ENCODE measurements at regions not wholly inside any gene's neighbourhood (a gene's known extent, or its start where the extent isn't known, plus 50 kb on each side); places are given as distances from the start of the nearest gene placed in this dataset.
"Not testable (repeated sequence)": the region's sequence is repeated elsewhere in the genome, so short reads cannot be mapped to it uniquely, and the experiment has no call there.

DNA sequence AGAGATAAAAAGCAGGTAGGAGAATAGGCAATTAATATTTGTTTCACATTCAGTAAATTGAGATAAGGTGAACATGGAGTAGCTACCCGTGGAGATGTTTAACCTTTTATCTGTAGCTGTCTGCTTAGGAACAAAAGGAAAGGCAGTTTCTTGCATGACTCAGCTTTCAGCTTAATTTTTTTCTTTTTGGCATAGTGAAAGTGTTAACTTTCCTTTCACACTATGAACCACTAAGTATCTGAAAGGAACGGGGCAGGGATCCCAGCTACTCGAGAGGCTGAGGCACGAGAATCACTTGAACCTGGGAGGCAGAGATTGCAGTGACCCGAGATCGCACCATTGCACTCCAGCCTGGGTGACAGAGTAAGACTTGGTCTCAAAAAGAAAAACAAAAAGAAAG is 176.0 kb downstream of the LACC1 start:
- DNase-seq (ENCODE audit: low spot score) = not testable (repeated sequence)

DNA sequence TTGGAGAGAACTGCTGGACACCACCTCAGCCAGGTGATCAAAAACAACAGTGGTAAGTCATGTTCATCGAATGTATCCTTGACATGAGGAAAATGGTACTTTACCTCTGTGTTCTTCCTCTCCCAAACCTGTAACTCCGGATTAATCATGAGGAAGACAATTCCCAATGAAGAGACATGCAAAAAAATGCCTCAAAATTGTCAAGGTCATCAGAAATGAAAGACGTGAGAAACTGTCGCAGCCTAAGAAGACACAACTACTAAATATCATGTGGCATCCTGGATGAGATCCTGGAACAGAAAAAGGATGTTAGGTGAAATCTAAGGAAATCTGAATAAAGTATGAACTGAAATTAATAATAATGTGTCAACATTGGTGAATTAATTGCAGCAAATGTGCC is 178.4 kb downstream of the LACC1 start:
- DNase-seq (ENCODE audit: low spot score) = no peak

DNA sequence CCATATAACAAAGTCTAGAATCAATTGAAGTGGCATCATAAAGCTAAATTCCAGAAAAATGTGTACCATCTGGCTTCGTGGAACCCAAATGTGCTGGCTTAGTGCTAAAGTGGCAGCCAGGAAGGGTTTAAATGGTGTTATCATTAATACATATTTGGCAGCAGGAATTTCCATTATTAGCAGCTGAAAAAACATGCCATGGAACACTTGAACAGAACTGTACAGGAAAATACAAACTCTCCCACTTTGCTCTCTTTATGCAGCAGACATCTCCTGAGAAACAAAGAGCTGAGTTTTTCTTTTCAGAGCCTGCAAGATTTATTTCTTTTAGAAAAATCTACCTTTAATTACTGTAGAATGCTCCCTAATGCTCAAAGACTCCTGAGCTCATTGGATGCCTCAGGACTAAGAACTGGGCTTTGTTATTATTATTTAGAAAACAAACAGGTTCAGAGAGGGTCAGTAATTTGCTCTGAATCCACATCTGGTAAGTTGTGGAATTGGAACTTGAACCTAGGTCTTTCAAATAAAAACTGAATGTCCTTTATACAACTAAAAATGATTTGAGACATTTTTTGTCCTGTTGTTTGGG is 179.0 kb downstream of the LACC1 start:
- no peak for DNase-seq (ENCODE audit: low spot score)

DNA sequence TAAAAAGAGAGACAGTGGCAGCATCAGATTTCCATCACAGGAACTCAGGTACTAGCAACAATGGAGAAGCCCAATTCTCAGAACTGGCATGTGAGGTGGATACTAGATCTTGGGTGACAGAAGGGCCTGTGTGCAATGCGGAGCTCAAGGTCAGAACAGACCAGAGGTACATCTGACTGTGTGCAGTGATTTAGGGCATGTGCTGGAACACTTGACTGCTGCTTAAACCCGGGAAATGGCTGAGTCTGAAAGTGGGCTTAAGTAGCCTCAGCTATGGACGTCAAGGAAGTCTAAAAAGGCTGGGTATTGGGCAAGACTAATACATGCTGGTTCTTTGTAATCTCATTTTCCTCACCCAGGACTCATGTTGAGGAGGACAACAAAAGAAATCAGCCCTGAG is 182.2 kb downstream of the LACC1 start:
- no peak for DNase-seq (ENCODE audit: low spot score)

DNA sequence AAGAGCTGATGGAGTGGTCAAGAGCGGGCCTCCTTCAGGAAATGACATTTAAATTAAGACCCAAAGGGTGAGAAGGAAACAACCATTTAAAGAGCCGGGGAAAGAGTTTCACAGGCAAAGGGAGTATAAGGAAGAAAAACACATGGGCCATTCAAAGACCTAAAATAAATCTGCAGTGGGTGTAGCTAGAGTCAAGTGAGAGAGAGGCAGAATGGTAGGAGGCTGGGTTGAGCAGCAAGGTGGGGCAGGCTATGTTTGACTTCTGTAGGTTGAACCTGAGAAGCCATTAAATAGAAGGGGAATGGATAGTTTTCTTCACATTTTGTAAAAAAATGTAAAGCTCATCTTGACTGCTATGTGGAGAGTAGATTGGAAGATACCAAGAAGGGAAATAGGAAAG is 183.8 kb downstream of the LACC1 start:
- DNase-seq (ENCODE audit: low spot score) = no peak

DNA sequence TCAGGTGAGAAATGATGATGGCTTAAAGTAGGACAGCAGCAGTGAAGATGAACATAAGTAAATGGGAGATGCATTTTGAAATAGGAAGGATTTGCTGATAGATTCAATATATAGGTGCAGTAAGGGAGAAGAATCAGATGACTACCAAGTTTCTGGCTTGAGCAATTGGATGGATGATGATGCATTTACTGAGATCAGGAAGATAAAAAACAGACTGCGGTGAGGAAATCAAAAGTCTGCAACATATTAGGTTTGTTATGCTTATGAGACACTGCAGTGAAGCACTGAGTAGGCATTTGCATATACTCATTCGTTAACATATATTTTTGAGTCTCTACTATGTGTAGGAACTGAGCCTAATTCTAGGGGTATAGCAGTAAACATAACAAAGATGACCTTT is 184.2 kb downstream of the LACC1 start:
- no peak for DNase-seq (ENCODE audit: low spot score)

DNA sequence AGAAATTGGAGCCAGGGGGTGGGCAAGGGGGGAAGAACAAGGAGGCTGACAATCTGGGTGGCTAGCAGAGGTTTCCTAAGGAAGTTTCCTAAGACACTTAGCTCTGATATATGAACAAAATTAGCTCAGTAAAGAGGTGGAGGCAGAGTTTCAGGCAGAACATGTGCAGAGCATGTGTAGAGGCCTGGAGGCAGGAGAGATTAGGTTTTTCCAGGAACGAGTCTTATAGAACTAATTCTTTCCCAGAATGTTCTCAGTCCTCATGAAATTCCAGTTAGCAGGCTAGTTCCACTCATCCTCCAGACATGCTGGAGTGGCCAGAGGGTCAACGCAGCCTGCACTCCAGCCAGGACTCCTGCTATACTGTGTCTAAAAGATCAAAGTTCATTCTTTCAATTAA is 184.7 kb downstream of the LACC1 start:
- DNase-seq (ENCODE audit: low spot score) = no peak

DNA sequence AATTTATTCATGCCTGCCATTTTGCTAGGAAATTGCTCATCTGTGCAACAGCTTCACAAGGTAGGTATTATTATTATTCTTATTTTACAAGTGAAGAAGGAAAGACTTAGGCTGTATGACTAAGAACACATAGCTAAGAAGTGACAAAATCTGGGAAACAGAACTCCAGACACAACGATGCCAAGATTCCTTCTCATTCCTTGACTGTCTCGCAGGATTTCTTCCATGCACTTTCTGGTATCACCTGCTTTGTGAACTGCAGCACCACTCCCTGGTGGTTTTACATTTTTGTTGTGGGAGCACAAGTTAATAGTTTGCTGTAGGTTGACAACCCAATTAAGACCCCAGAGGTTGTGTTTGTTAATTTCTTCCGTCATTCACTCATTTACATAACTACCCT is 188.5 kb downstream of the LACC1 start:
- DNase-seq (ENCODE audit: low spot score) = peak; percentile 4

DNA sequence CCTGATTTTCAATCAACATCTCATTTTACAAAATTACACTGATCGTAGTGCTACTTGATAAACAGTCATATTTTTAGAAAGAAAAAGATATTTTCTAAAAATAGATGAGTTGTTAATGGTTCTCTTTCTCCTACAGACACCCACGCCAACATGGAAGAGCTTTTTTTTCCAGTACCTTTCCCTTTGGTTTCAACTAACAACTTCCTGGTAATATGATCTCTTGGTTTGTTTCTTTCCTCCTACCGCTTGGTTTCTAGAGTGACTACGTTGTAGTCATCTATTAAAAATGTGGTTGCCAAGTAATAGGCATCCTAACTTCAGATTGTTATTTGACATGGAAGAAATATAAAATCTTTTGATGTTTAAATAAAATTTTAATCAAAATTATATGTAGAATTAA is 189.0 kb downstream of the LACC1 start:
- DNase-seq (ENCODE audit: low spot score) = peak; percentile 74

DNA sequence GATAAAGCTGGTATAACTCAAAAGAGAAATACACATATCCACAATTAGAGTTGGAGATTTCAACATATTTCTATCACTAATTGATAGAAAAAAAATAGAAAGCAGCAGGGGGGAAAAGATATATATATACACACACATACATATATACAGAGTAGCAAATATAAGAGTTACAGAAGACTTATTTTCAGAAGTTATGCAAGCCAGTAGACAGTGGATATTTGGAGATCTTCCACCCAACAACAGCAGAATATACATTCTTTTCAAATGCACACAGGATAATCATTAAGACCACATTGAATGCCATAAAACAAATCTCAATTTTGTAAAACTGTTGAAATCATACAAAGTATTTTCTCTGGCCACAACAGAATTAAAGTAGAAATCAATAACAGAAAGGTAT is 192.8 kb downstream of the LACC1 start:
- DNase-seq (ENCODE audit: low spot score) = no peak

DNA sequence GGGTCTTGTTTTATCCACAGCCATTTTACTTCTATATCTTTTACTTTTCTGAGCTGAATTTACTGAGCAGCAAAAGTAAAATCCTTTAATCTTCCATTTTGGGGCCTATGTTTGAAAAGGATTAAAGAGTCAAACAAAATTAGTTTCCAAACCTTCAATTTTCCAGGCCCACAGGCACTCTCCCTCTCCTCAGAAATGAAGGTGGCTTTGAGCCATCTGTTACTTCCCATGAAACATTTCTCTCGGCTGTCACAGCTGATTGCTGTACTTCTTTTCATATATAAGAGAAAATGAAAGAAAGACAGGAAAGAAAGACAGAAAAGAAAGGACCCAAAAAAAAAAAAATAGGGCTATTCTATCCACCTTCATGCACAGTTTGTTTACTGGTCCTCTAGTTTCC is 194.9 kb downstream of the LACC1 start:
- DNase-seq (ENCODE audit: low spot score) = no peak

DNA sequence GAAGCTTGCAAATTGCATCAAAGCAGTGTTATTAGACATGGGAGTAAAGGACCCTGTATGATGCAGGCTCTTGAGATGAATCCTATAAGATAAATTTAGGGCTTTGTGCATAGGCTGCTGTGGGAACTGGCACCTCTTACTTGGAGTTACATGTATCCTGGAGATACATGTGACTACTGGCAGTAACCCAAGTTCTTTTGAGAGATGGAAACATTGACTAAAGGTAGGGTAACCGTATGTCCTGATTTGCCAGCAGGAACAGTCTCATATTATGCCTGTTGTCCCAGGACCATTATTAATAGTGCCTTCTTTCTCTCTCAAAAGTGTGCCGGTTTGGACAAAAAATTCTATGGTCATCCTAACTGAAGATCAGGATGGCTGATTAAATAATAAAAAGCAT is 195.4 kb downstream of the LACC1 start:
- no peak for DNase-seq (ENCODE audit: low spot score)

DNA sequence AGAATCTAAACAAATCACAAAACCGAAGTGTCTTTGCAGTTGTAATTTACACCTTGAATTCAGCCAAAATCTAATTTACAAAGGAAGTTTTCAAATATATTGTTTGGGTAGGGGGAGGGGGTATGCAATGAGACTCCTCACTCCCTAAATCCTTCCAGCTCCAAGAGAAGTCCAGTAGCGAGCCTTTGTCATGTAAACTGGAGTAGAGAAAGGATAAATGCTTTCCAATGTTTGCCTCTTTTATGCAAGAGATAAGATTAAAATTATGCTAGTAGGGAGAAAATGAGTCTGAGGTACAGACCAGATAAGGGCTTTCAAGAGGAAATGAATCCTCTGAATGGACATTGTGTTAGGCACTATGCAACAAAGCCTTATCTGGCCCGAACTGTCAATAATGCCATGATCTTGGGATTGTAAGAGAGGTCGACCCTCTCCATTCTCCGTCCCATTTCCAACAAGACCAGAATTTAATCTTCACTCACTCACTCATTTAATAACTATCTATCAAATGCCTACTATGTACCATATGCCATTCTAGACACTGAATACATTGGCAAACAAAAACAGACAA is 199.2 kb downstream of the LACC1 start:
- no peak for DNase-seq (ENCODE audit: low spot score)

DNA sequence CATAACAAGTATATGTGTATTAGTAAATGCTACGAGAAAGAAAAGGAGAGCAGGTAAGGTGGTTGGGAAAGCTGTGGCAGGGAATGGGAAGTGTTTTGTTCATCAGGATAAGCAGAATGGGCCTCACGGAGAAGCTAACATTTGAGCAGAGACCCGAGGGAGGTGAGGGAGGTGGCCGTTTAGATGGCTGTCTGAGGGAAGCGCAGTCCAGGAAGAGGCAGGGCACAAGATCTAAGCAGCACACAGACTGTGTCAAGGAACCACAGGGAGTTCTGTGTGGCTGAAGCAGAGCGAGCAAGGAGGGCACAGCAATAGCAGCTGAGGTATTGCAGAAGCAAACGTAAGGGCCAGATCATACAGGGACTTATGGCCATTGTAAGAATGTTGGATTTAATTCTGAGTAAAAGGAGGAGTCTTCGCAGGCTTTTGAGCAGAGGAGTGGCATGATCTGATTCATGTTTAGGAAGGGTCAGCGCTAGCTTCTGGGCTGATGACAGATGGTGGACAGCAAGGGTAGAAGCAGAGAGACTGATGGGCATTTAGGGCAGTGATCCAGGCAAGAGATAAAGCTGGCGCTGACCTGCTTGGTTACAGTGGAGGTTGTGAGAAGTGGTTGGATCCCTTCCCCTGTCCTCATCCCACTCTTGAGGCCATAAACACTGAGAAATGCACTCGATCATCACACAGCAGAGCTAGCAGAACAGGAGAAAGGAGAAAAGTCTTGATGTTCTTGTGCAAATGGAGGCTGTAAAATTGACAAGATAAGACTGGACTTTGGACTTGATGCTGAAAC is 199.9 kb downstream of the LACC1 start:
- DNase-seq (ENCODE audit: low spot score) = no peak

DNA sequence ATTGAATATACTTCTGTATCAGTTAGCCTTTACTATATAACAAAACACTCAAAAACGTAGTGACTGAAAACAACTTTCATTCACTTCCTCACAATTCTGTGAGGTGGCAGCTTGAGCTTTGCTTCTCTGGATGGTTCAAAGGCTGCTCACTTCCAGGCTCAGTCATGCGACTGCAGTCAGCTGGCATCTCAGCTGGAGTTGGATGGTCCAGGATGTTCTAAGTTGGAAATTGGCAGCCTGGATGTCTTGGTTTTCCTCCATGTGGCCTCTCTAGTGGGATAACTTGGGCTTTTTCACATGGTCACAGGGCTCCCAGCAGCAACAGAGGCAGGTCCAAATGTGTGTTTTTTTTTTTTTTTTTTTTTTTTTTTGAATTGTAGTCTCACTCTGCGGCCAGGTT is 204.4 kb downstream of the LACC1 start:
- no peak for DNase-seq (ENCODE audit: low spot score)

DNA sequence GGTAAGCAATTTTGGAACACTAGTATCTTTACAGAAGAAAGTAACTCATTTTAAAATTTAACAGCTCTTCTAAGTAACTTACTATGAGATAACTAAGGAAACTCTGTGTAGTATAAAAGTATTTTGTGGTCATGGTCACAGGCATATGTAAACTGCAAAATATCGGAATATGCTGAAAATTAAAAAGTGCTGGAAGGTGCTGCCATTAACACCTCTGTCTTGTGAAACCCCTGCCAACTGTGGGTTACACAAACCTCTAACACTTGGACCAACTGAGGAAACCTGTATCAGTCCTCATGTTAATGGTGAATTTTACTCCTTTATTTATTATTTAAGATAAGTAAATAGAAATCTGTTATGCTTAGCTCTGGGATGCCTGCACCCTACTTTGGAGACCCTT is 206.7 kb downstream of the LACC1 start:
- DNase-seq (ENCODE audit: low spot score) = no peak

DNA sequence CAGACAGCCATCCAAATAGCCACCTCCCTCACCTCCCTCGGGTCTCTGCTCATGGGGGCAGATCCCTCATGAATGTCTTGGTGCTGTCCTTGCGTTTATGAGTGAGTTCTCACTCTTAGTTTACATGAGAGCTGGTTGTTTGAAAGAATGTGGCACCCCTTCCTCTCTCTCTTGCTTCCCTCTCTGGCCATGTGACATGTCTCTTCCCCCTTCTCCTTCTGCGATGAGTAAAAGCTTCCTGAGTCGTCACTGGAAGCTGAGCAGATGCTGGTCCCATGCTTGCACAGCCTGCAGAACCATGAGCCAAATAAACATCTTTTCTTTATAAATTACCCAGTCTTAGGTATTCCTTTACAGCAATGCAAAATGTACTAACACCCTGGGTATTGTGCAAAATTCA is 208.7 kb downstream of the LACC1 start:
- DNase-seq (ENCODE audit: low spot score) = no peak

DNA sequence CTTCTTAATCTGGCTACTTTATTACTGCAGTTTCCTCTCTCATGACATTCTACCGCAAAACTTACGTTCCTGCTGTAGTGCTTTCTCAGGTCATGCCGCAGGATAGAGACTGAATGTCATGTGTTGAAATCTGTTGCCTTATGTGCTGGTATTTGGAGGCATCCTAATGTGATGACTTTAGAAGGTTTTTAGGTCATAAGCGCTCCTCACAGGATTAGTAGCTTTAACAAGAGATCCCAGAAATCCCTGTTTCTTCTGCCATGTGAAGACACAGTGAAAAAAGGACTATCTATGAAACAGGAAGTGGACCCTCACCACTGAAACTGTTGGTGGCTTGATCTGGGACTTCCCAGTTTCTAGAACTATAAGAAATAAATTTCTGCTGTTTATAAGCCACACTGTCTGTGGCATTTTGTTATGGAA is 209.3 kb downstream of the LACC1 start:
- DNase-seq (ENCODE audit: low spot score) = no peak

DNA sequence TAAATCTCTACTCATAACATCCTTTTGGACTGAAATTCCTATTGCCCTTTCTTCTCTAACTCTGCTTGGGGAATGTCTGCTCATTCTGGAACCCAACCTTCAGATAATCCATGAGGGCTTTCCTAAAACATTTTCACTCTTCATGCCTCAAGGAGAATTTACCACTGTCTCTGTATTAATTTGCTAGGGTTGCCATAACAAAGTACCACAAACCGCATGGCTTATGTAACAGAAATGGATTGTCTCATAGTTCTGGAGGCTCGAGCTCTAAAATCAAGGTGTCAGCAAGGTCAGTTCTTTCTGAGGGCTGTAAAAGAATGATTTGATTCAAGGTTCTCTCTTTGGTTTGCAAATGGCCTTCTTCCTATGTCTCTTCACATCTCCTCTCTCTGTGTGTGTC is 209.7 kb downstream of the LACC1 start:
- DNase-seq (ENCODE audit: low spot score) = no peak

DNA sequence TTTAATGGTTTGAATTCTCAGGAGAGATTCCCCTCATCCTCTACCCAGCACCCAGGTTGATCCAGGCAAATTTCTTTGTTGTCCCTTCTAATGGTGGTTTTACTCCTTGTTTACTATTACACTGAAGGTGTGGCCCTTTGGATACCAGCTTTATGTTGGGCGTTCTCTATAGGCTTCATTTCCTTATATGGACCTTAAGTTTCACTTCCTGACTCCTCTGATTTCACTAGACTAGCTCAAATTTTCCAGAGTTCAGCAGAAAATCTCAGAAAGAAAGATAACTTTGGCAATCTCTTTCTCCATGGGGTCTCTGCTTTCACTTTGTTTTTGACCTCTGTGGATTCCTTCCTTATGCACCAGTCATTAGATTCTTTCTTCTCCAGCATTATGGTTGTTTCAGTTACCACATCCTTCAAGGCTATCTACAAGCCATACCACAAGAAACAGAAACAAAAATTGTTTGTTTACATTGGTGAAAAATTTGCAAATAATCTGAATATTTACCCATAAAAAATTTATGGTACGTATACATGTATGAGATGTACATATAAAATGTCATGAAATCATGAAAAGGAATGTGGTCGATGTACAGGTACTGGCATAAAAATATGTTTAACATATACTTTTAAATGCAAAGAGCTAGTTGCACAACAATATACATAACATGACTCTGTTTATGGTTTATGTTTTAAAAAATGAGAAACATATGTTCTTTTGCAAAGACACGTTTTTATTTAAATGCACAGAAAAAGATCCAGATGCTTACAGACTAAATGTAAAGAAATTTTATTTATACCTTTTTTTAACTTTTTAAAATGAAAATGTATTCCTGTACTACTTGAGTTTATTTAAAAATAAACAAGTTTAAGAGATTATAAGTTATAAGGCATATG is 212.6 kb downstream of the LACC1 start:
- no peak for DNase-seq (ENCODE audit: low spot score)

DNA sequence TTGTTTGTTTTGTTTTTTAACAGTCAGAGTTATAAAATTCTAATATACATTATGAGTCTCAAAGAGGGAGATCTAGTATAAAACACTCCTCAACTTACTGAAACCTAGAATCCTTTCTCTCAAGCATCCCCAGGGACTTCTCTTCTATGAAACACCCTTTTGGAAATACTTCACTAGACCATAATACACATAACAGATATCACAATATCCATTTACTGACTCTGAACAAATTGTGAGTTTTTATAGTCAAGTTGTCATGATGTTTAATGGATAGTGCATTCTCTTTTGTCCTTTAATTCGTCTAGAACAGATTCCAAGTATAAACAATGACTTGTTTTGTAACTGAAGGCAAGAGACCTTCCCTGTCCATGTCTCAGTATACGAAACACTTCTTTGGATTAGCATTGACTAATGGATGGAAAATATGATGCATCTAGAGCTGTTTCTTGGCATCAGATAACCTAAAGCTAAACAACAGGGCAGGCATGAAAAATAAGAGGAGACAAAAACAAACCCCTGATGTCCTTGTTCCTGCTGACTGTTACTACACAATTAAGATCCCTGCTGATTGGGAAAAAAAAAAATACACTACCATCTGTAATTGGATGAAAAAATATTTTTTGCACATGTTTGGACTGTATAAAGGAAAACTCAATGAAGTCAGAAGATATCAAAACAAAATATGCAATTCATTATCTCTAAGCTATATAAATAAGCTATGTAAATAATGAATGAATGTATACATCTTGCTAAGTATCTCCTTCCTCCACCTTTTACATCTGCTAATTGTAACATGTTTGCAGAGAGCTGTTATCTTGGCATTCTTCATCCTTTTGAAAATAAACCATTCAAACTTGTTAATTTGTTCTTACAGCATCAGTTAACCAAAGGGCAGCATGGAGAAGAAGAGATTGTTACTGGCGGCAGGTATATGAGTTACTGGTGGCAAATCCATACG is 214.2 kb downstream of the LACC1 start:
- DNase-seq (ENCODE audit: low spot score) = no peak

DNA sequence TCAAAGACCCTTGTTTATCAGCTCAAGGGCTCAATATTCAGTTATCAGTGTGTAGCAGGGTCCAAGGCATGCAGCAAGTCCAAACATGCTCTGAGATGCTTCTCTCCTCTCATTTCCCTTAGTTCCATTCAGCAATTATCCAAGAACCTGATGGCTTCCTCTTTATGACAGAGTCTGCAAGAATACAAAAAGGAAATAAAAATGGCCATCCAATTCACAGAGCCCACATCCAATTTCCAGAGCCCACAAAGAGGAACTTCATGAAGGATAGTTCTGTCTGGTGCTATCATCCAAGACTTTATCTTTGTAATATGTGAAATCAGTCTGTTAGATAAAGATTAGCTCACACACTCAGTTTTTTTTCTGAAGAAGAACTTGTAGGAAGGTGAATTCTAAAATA is 217.2 kb downstream of the LACC1 start:
- DNase-seq (ENCODE audit: low spot score) = no peak

Measured in RKO (cell line).